HS-27A (cell line): ENCODE measurements at regions not wholly inside any gene's neighbourhood (a gene's known extent, or its start where the extent isn't known, plus 50 kb on each side); places are given as distances from the start of the nearest gene placed in this dataset.

Source experiments
- DNase-seq: peaks from one replicate; pipeline ENCODE4 v3.0.0-alpha.2; 2012; ENCODE audit warnings: low read depth, missing footprints

DNA sequence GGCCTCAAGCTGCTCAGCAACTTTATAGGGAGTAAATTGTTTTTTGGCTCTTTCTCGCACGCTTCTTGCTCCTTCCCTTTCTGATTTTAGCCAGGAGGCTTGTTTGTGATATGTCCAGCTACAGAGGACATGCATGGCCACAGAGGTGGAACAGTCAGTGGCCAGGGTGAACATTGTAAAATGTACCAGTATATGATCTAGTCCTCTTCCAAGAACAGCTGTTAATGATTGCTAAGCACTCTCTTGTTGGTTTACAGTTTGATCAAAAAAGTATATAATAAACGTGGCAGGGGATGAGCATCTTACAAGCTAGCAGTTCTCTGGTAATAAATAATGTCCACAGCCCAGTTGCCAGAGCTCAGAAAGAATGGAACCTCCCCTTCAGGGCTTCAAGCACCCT, 461.7 kb upstream of the DYNLRB2 start:
- no peak for DNase-seq

DNA sequence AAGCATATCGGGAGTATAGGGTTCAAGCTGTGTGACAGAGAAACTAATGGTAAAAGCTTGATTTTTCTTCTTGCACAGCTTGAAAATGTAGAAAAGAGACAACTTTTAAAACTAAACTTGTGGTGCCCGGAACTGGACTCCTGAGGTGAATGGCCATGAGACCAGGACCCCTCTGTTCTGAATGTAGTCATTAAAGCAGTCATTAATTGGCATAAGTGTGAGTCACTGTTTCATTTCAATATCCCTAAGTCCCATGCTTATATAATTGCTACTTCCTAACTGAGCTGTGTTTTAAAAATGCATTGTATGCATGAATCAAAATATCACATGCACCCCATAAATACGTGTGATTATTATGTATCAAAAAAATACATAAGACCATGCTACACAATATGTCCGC, 463.1 kb upstream of the DYNLRB2 start:
- DNase-seq = no peak

DNA sequence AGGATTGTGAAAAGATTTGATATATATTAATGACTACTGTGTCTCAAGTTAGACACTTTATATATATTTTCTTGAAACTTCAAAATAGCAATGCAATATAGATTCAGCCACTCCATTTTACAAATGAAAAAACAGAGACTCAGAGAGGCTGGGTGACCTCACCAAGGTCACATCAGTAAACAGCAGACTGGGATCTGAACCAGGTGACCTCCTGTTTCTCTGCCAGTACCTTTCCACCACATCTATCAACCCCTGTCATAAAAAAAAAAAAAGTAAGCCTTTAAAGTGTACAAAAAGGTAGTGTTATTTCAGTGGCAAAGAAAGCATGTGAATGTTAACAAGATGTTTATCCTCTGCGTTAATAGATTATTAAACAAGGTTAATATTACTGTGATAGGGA, 466.5 kb upstream of the DYNLRB2 start:
- no peak for DNase-seq

- DNase-seq = no peak
These were observed 468.8 kb upstream of the DYNLRB2 start for GRCh38 chr16:80071964-80072456.

DNA sequence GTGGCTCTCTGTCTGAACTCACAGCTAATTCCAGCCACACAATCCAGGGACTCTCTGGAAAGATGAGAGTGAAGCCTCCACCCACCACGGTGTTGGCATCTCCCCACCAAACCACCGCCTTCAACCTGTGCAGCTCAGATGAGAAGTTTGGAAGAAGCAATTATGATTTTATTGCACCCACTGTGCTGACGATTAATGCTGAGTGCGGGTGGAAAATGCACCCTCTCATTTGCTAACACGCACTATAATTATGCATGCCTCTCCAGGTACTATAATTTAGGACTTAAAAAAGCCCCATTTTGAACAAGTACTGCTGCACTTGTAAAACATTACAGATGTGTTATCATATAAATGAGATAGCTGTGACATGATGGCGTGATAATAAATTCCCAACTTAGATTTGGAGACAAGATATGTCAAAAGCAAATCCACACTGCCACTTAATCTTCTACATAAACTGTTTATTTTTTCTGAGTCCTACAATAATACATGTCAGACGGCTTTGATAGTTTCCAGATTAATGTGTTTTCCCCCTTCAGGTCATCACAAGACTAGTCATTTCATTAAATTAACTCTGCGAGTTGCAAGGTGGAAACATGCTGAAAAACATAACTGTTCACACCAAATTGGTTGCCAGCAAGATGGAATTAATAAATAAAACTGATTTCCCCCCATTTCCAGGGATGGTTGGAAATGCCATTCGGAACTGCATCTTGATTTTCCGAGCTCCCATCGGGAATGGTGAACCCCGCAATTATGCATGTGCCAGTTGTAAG, 466.5 kb upstream of the MAF start:
- DNase-seq = no peak

GRCh38 chr16:80065541-80065940, 465.0 kb upstream of the MAF start:
- DNase-seq = no peak

GRCh38 chr16:80063713-80064069, 463.2 kb upstream of the MAF start:
- no peak for DNase-seq

- DNase-seq = no peak
These were observed 462.6 kb upstream of the MAF start for GRCh38 chr16:80063031-80063712.

DNA sequence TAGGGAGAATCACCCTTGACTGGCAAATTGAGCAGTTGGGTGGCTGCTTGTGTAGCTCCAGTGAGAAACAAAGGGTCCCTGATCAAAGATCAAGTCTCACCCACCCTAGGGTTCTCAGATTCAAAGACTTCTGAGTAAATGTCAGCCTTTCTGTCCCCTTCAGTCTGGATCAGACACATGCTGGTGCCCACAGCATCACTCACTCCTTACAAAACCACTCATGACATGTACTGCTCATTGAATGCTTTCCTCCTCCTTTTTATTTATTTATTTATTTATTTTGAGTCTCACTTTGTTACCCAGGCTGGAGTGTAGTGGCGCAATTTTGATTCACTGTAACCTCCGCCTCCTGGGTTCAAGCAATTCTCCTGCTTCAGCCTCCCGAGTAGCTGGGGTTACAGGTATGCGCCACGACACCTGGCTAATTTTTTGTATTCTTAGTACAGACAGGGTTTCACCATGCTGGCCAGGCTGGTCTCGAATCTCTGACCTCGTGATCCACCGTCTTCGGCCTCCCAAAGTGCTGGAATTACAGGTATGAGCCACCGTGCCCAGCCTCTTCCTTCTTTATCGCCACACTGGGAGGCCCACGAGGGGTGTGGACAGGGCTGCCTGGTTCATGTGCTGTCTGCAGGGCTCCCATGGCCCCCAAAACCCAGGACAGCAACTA, 462.0 kb upstream of the MAF start:
- DNase-seq = no peak

DNA sequence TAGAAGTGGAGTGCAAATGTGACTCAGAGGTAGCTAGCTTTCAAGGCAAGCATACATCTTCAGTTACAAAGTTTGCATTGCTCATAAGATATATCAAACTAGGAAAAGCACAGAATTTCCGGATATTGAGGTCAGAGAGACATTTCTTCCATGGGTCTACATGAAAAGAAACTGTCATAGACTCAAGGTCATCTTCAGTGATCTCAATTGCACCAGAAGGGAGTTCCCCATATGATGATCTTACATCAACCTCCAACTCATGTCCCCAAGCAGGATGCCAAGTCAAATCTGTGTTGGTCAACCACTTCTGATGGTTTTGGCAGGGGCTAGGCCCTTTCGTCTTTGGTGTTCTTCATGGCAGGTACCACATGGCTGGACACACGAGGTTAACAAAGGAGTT, 459.9 kb upstream of the MAF start:
- no peak for DNase-seq

- DNase-seq = no peak
These were observed 459.3 kb upstream of the MAF start for GRCh38 chr16:80059836-80060235.

DNA sequence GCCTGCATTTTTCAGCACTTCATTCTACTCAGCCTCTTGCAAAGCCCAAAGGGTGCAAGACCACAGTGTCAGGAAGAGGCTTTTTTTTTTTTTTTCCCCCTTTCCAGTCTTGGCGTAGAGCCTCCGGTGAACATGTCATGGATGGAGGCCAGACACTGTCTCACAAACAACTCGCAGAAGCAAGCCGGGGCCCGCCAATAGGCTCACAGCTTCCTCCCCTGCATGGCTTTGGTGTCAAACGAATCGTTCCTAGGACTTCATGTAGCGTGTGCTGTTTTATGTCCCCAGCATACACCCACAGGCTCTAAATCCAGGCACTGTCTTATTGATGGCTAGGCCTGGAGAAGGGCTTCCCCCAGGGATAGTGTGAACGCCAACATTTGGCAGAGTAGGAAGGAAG, 457.7 kb upstream of the MAF start:
- no peak for DNase-seq

DNA sequence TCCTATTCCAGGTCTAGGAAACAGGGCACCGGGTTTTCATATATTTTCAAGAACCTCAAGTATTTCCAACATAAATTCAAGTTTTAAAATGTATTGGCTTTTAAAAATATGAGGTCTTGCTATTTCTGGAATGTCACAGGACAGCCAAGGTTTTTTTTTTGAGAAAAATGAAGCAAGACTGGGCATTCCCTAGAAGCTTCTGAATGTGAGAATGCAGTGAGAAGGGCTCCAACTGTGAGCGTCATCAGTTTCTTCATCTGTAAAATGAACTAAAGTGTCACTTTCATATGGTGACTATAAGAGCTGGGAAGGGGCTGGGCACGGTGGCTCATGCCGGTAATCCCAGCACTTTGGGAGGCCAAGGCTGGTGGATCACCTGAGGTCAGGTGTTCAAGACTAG, 455.8 kb upstream of the MAF start:
- no peak for DNase-seq

GRCh38 chr16:80055831-80056230, 455.3 kb upstream of the MAF start:
- DNase-seq = no peak

DNA sequence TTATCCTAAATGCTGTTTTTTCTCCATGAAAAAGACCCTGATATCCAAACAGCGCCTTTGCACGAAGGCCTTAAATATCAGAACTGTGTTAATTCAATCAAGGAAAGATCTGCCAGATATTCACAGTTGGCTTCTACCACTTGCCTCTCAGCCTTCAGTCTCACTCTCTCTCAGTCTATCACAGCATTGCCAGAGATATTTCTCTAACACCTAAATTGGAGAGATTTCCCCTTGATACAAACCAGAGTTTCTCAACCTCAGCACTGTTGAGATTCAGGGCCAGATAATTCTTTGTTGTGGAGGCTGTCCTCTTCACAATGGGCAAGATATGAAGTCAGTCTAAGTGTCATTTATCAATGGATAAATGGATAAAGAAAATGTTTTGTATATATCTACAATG, 454.1 kb upstream of the MAF start:
- no peak for DNase-seq

GRCh38 chr16:80051040-80051439, 450.5 kb upstream of the MAF start:
- DNase-seq = no peak

- DNase-seq = no peak
These were observed 447.7 kb upstream of the MAF start for GRCh38 chr16:80048250-80048649.

GRCh38 chr16:80047842-80048241, 447.3 kb upstream of the MAF start:
- no peak for DNase-seq

GRCh38 chr16:80046848-80047247, 446.3 kb upstream of the MAF start:
- DNase-seq = no peak

- DNase-seq = no peak
These were observed 445.7 kb upstream of the MAF start for GRCh38 chr16:80046261-80046660.

- DNase-seq = no peak
These were observed 445.3 kb upstream of the MAF start for GRCh38 chr16:80045861-80046260.

DNA sequence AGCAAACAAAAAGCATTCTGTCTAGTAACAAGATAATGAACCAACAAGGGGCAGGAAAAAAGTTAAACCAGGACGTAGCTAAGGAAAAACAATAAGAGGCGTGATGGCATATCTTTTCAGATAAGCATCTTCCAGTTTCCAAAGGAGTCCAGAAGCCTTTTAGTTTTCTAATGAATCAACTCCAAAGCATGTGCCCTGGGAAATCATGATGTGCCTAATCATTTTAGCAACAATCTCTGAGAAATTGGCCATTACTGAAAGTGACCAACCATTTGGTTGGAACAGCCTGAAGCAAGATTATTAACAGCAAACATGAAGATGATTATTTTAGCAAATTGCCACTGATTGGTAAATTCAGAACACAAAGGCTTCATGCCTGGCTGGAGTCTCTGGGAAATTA, 440.9 kb upstream of the MAF start:
- no peak for DNase-seq

- no peak for DNase-seq
These were observed 440.3 kb upstream of the MAF start for GRCh38 chr16:80040814-80041213.
